NCI-H1417 treated with DMSO at 0.1 percent for 48 hours (cell line): ENCODE measurements at regions not wholly inside any gene's neighbourhood (a gene's known extent, or its start where the extent isn't known, plus 50 kb on each side); places are given as distances from the start of the nearest gene placed in this dataset.
"Not testable (repeated sequence)": the region's sequence is repeated elsewhere in the genome, so short reads cannot be mapped to it uniquely, and the experiment has no call there.

Experiments used
- DNase-seq: peaks from one replicate; lab custom pipeline; 2025; lab: John Stamatoyannopoulos, UW

DNA sequence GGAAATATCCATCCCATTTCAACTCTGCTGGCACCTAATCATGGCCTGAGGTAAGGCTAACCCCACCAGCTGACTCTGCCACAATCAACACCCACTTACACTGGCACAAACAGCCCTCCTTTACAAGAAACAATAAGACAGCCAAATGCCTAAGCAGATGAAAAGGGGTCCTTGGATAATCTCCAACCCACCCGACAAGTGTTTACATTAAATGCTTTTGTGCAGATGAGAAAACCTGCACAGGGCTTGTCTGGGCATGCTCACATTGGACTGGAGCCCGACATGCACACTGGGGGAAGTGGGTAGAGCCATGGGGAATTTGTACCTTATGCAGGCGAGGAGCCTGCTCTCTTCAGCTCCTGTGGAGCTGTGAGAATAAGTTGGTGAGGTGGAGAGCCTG lies 138.9 kb upstream of the ITM2A start:
- no peak for DNase-seq

DNA sequence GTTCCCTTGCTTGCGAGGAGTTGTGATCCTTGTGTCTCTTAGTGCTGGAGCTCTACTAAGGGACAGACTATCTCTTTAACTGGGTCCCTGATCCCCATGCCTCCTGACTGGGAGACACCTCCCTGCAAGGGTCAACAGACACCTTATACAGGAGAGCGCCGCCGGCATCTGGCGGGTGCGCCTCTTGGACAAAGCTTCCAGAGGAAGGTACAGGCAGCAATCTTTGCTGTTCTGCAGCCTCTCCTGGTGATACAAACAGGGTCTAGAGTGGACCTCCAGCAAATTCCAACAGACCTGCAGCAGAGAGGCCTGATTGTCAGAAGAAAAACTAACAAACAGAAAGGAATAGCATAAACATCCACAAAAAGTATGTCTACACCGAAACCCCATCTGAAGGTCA lies 115.6 kb upstream of the ITM2A start:
- no peak for DNase-seq

DNA sequence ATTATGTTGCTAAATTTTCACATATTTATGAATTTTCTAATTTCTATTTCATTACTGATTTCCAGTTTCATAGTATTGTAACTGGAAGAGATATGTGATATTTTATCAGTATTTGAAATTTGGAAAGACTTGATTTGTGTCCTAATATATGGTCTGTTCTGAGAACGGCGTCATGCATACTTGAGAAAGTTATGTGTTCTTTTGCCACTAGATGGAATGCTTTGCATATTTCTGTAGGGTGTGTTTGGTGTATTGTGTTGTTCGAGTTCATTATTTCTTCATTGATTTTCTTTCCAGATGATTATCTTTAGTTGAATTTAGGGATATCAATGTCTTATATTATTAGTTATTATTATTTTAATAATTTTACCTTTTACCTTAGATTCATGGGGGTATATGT lies 110.6 kb upstream of the ITM2A start:
- DNase-seq = no peak

GRCh38 chrX:79466636-79467035 lies 99.5 kb upstream of the ITM2A start:
- no peak for DNase-seq

DNA sequence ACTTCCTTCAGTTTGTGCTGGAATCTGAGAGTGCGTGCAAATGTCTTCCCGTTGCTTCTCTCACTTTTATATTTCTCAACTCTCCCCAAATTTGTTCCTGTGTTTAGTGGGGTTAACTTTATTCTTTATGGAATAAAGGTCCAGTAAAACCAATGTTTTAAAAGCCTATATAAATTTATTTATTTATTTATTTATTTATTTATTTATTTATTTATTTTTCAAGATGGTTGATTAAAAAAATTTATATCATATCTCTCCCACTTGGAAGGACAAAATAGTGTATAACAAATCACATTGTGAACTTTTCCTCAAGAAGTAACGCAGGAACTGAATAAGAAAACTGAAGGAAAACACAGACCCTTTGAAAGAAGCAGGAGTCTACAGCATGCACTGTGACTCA lies 95.3 kb upstream of the ITM2A start:
- no peak for DNase-seq

GRCh38 chrX:79456593-79456992 lies 89.5 kb upstream of the ITM2A start:
- not testable (repeated sequence) for DNase-seq

- no peak for DNase-seq
These were observed 85.7 kb upstream of the ITM2A start for GRCh38 chrX:79452881-79453280.

DNA sequence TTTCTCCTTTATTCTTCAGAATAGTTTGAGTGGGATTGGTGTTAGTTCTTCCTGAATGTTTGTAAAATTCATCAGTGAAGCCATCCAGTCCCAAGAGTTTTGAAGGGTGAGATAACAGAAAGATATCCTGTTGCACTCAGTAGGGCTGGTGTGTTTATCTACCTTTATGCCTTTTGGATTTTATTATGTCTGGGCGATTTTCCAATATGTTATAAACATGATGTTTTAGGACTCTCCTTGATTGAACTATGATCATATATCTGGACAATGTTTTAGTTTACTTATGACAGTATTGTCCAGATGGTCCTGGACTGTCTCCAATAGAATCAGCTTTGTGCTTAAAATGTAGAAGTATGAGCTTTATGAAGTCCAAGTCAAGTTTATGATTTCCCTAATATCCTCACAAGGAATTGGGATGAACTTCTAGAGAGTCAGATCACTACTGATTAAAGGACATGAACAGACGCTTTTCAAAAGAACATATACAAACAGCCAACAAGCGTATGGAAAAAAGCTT lies 77.6 kb upstream of the ITM2A start:
- no peak for DNase-seq

DNA sequence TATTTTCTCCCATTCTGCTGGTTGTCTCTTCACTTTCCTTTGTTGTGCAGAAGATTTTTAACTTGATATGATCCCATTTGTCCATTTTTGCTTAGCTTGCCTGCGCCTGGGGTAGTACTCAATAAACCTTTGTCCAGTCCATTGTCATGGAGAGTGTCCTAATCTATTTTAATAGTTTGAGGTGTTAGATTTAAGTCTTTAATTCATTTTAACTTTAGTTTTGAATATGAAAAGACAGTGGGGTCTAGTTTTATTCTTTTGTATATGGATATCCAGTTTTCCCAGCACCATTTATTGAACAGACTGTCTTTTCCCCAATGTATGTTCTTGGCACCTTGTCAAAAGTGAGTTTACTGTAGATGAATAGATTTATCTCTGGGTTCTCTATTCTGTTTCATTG lies 76.0 kb upstream of the ITM2A start:
- no peak for DNase-seq

GRCh38 chrX:79440336-79440735 lies 73.2 kb upstream of the ITM2A start:
- DNase-seq = no peak
